Heart right ventricle (tissue), 16 donors: ENCODE measurements at regions not wholly inside any gene's neighbourhood (a gene's known extent, or its start where the extent isn't known, plus 50 kb on each side); places are given as distances from the start of the nearest gene placed in this dataset.

Experiments used
- ATAC-seq, 8 donors: fragments of 200-7000 bp; cut with Tn5 transposase; one replicate each; pipeline ENCODE4 v1.9.1; 2020; ENCODE audit warnings: mild to moderate bottlenecking in 8 of 8, moderate library complexity in 8 of 8, moderate number of reproducible peaks in 1 of 8
- DNase-seq, 2 donors: peaks; one replicate each; pipeline ENCODE4 v3.0.0-alpha.2; 2020
- H3K27ac ChIP-seq, 10 donors: fragments of 200-600 bp; sonication (generic) in 2 of 10; one replicate each; pipeline versions ENCODE4 v1.5.0 to v1.8.0; 2020 to 2022; ENCODE audit warnings: mild to moderate bottlenecking in 3 of 10
- H3K27me3 ChIP-seq, 7 donors: fragments of 200-600 bp; one replicate each; pipeline ENCODE4 v1.8.0; 2021 to 2022; ENCODE audit warnings: mild to moderate bottlenecking in 2 of 7
- H3K36me3 ChIP-seq, 9 donors: fragments of 200-600 bp; sonication (generic) in 1 of 9; one replicate each; pipeline versions ENCODE4 v1.5.0 to v1.8.0; 2020 to 2022; ENCODE audit warnings: mild to moderate bottlenecking in 2 of 9
- H3K4me1 ChIP-seq, 9 donors: fragments of 200-600 bp; sonication (generic) in 1 of 9; one replicate each; pipeline versions ENCODE4 v1.5.0 to v1.8.0; 2020 to 2022; ENCODE audit warnings: mild to moderate bottlenecking in 4 of 9
- H3K4me3 ChIP-seq, 10 donors: fragments of 200-600 bp; sonication (generic) in 2 of 10; one replicate each; pipeline versions ENCODE4 v1.5.0 to v1.8.0; 2020 to 2022; ENCODE audit warnings: mild to moderate bottlenecking in 7 of 10, moderate library complexity in 2 of 10
- H3K9me3 ChIP-seq, 11 donors: fragments of 200-600 bp in 10 of 11; sonication (generic) in 2 of 11; one replicate each; pipeline versions ENCODE4 v1.5.0 to v1.8.0; 2013 to 2022; ENCODE audit warnings: mild to moderate bottlenecking in 2 of 11, control low read depth in 1 of 11, moderate library complexity in 1 of 11
- WGBS, 2 donors: extraction: QIAGEN DNeasy Blood & Tissue Kit; methylation state at CpG; one replicate each; pipeline ENCODE4 v1.1.7; 2013; ENCODE audit warnings: inconsistent platforms in 1 of 2; 5-methylcytosine and 5-hydroxymethylcytosine counted together
- intact Hi-C, 10 donors: fragments of 100-400 bp; cut with DNase I; formaldehyde crosslinking; loops; one replicate each; pipeline versions ENCODE4 v1.11.1 to v1.14.2; 2022
- TF ChIP-seq, protein P1 (sequence below), 9 donors: fragments of 200-600 bp; sonication (generic) in 2 of 9; IDR thresholded peaks; one replicate each; pipeline versions ENCODE4 v1.5.0 to v1.8.0; 2021 to 2022; ENCODE audit warnings: antibody characterized with exemption in 9 of 9, mild to moderate bottlenecking in 5 of 9, moderate library complexity in 1 of 9
- donor health status: Arrhythmogenic right ventricular cardiomyopathy.
- donor health status: ischemic (EF 13 %, LVEDD 7.1; RV severe dilation, severe dysfunction).
- donor health status: healthy with polysubstance abuse.
- donor health status: DM: no; HTN: yes; CAD: no.
- donor health status: DM: no; HTN: no; CAD: no.
- donor health status: ischemic (EF 25% LVEDD 6.9; RV normal size, moderate dysfunction).
- donor health status: ischemic (EF 25% LVEDD 5.7; RV mildly dilated, moderate dysfunction).
- donor health status: healthy.
- donor health status: DM: yes; HTN: yes; CAD: no.
- donor health status: Ischemic cardiomyopathy.
- donor health status: ischemic (EF 35%, LVEDD 5.7; RV mildly dilated, moderate dysfunction).
- donor health status: nonischemic (EF 11% LVEDD 7.7; RV severe dilation, severe dysfunction).
- donor health status: DM: yes; HTN: yes; CAD: no.
- donor health status: PGD.
- donor health status: ischemic (EF 29% LVEDD 5.4; RV normal size, mild dysfunction).
- donor health status: nonischemic (EF 23%, LVEDD 6.1; RV moderate dilation, normal function).

DNA sequence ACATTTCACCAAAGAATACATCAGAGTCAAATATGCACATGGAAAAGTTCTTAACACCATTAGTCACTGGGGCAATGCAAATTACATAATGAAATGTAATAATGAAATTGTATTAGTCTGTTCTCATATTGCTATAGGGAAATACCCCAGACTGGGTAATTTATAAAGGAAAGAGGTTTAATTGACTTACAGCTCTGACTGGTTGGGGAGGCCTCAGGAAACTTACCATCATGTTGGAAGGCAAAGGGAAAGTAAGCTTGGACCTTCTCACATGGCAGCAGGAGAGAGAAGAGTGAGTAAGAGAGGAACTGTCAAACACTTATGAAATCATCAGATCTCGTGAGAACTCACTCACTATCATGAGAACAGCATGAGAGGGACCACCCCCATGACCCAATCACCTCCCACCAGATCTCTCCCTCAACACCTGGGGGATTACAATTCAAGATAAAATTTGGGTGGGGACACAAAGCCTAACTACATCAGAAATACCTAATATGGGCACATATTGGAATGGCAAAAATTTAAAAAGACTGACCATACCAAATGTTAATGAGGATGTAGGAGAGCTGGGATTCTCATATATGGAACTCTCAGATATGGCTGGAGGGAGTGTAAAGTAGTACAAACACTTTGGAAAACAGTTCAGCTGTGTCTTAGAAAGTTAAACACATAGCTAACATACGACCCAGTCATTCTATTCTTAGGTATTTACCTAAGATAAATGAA lies 65.1 kb upstream of the CD44 start:
- peaks cover 0 to 24% (median 0%) of the 10 kb centered on the region in 9 donors for H3K4me1 ChIP-seq
- H3K27ac ChIP-seq: no peak overlapping the region
- TF ChIP-seq, protein P1, sequence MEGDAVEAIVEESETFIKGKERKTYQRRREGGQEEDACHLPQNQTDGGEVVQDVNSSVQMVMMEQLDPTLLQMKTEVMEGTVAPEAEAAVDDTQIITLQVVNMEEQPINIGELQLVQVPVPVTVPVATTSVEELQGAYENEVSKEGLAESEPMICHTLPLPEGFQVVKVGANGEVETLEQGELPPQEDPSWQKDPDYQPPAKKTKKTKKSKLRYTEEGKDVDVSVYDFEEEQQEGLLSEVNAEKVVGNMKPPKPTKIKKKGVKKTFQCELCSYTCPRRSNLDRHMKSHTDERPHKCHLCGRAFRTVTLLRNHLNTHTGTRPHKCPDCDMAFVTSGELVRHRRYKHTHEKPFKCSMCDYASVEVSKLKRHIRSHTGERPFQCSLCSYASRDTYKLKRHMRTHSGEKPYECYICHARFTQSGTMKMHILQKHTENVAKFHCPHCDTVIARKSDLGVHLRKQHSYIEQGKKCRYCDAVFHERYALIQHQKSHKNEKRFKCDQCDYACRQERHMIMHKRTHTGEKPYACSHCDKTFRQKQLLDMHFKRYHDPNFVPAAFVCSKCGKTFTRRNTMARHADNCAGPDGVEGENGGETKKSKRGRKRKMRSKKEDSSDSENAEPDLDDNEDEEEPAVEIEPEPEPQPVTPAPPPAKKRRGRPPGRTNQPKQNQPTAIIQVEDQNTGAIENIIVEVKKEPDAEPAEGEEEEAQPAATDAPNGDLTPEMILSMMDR (IDR thresholded peaks at IDR 0.05): no peak
- intact Hi-C loops: no loop called here
- DNase-seq: no peak
- ATAC-seq: no peak
- whole genome bisulfite sequencing, 2 donors: 68 to 69% methylated on average over 2 of the region's 2 CpGs
- H3K4me3 ChIP-seq: no peak overlapping the region
- no peaks in the 10 kb centered on the region for H3K27me3 ChIP-seq
- no peaks in the 10 kb centered on the region for H3K36me3 ChIP-seq
- H3K9me3 ChIP-seq: peaks cover 0 to 25% (median 4%) of the 10 kb centered on the region in 11 donors

DNA sequence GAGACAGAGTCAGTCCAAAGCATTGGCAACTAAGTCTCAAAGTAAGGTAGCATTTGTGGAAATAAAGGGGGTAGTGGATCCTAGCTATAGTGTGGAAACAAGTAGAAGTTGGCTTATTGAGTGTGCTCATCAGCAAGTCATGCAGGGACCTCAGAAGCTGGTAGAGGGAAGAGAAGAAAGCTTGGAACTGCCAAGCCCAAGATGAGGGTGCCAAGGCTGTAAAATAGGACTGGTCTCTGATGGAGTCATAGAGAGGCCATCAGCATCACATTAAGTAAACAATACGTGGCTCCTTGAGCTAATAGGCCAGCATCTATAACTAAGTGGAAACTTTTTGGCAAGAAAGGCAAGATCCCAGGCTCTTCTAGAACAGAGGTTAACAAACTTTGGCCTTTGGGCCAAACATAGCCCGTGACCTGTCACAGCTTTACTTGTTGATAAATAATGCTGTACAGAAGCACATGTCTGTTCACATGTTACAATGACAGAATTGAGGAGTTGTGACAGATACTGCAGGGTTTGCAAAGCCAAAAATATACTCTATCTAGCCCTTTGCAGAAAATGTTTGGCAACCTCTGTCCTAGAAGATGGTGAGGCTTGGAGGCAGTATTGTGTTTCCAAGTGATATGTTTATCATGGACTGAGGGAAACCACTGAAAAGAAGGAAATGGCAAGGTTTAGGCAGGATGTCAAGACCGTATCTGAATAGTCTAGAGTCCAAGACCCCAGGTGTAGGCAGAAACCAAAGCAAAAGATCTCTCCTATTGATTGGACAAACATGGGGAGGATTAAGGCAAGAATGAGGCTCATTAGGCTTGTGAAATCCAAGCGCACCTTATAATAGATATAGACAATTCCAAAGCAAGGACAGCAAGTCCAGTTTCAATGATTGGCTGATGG lies 62.5 kb upstream of the CD44 start:
- TF ChIP-seq, protein P1 (IDR thresholded peaks at IDR 0.05): no peak
- Histone ChIP-seq H3K27me3 (no peaks in the 10 kb centered on the region), H3K9me3 (no peaks in the 10 kb centered on the region), H3K36me3 (no peaks in the 10 kb centered on the region), H3K4me3 (no peak overlapping the region), H3K4me1 (peaks cover 0 to 35% (median 0%) of the 10 kb centered on the region in 9 donors), H3K27ac (peak overlapping the region in 3 of 10 donors; percentile 0 to 59 (median 56))
- DNase-seq (no peak), ATAC-seq (peak; percentile 22 to 88 (median 62))
- intact Hi-C loops: no loop called here
- WGBS, 2 donors: 66 to 77% methylated on average over 4 of the region's 4 CpGs

DNA sequence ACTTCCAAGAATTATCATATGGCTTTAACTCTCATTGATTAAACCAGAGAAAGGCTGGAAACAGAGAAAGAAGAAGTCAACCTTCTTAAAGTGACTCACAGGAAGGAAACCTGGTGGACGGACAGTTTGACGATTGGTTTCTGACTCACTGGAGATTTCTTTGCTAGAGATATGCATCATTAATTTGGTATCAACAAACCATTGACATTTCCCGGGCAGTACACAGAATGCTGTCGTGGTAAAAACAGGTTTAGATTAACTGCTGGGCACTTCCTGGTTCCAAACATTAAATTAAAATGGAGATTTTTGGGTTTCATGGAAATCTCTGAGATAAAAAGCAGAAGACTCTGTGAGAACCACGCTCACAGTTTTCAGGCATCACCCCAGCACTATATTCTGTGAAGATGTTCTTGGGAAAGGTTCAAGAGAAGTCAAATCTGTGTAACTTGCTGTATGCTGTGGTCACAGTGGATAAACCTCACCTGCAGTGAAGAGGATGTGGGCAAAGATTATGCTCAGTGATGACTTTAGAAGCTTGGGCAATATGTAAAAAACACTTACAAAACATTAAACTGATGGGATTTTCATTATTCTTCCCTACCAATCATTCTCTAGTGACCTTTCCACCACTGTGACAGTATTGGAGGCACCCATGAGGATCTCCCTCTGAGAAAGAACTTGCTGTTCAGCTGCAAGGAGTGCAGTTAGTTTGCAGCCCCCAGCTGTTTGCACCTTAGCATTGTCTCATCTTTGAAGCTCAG lies 61.1 kb upstream of the CD44 start:
- 71 to 73% methylated on average over 5 of the region's 5 CpGs for WGBS, 2 donors
- peaks cover 0 to 48% (median 8%) of the 10 kb centered on the region in 9 donors for H3K4me1 ChIP-seq
- intact Hi-C loops: no loop called here

More for the DNA sequence above, 61.1 kb upstream of the CD44 start:
- TF ChIP-seq, protein P1 (IDR thresholded peaks at IDR 0.05): no peak
- DNase-seq: no peak
- no peak for ATAC-seq
- Histone ChIP-seq H3K4me3 (no peak overlapping the region), H3K9me3 (no peaks in the 10 kb centered on the region), H3K27me3 (no peaks in the 10 kb centered on the region), H3K27ac (peak overlapping the region in 1 of 10 donors; percentile 59), H3K36me3 (no peaks in the 10 kb centered on the region)
